Medulla oblongata (tissue), 1 donor: ENCODE measurements at regions not wholly inside any gene's neighbourhood (a gene's known extent, or its start where the extent isn't known, plus 50 kb on each side); places are given as distances from the start of the nearest gene placed in this dataset.

ENCODE experiments used
- DNase-seq: peaks from one replicate; pipeline ENCODE4 v3.0.0-alpha.2; 2015; ENCODE audit errors: extremely low spot score

- DNase-seq, result no peak
Observed at GRCh38 chr18:54020966-54021365, 203.5 kb downstream of the MBD2 start.

- DNase-seq, result no peak
Observed at GRCh38 chr18:54020156-54020745, 204.2 kb downstream of the MBD2 start.

GRCh38 chr18:54019641-54020040, 204.8 kb downstream of the MBD2 start:
- no peak for DNase-seq

GRCh38 chr18:54013452-54013851, 211.0 kb downstream of the MBD2 start:
- DNase-seq, result no peak

GRCh38 chr18:54004828-54005227, 219.6 kb downstream of the MBD2 start:
- DNase-seq, result no peak

- DNase-seq, result no peak
Observed at GRCh38 chr18:54003195-54003594, 221.3 kb downstream of the MBD2 start.

GRCh38 chr18:53997064-53997463, 227.4 kb downstream of the MBD2 start:
- DNase-seq, result no peak

GRCh38 chr18:53994016-53994415, 230.5 kb downstream of the MBD2 start:
- no peak for DNase-seq

GRCh38 chr18:53991805-53992204, 232.7 kb downstream of the MBD2 start:
- no peak for DNase-seq

GRCh38 chr18:53991202-53991601, 233.3 kb downstream of the MBD2 start:
- no peak for DNase-seq

GRCh38 chr18:53990485-53990884, 234.0 kb downstream of the MBD2 start:
- no peak for DNase-seq

GRCh38 chr18:53984021-53984420, 240.4 kb downstream of the MBD2 start:
- DNase-seq, result no peak

- DNase-seq, result no peak
Observed at GRCh38 chr18:53971331-53971730, 253.1 kb downstream of the MBD2 start.

GRCh38 chr18:53952700-53953099, 271.8 kb downstream of the MBD2 start:
- no peak for DNase-seq

GRCh38 chr18:53950545-53950944, 273.9 kb downstream of the MBD2 start:
- no peak for DNase-seq

- DNase-seq, result no peak
Observed at GRCh38 chr18:53948991-53949390, 275.5 kb downstream of the MBD2 start.

- no peak for DNase-seq
Observed at GRCh38 chr18:53947092-53947640, 277.3 kb downstream of the MBD2 start.

- no peak for DNase-seq
Observed at GRCh38 chr18:53946594-53946993, 277.9 kb downstream of the MBD2 start.

GRCh38 chr18:53944721-53945120, 279.7 kb downstream of the MBD2 start:
- no peak for DNase-seq

GRCh38 chr18:53943326-53943860, 281.1 kb downstream of the MBD2 start:
- no peak for DNase-seq

- DNase-seq, result no peak
Observed at GRCh38 chr18:53941601-53942338, 282.7 kb downstream of the MBD2 start.

- DNase-seq, result no peak
Observed at GRCh38 chr18:53937037-53937436, 287.4 kb downstream of the MBD2 start.

GRCh38 chr18:53935803-53936202, 288.7 kb downstream of the MBD2 start:
- DNase-seq, result no peak
